Testis (tissue), 2 donors: ENCODE measurements at regions not wholly inside any gene's neighbourhood (a gene's known extent, or its start where the extent isn't known, plus 50 kb on each side); places are given as distances from the start of the nearest gene placed in this dataset.

Experiments
- DNase-seq: peaks from one replicate; pipeline ENCODE4 v3.0.0-alpha.2; 2019
- H3K27ac ChIP-seq, 2 donors: fragments of 200-600 bp; sonication (generic); one replicate each; pipeline ENCODE4 v1.5.1; 2019
- H3K27me3 ChIP-seq: fragments of 200-600 bp; sonication (generic); one replicate; pipeline ENCODE4 v1.5.1; 2019
- H3K36me3 ChIP-seq: fragments of 200-600 bp; sonication (generic); one replicate; pipeline ENCODE4 v1.5.1; 2017; ENCODE audit warnings: low read depth; ENCODE audit errors: missing control alignments
- H3K4me1 ChIP-seq: fragments of 200-600 bp; sonication (generic); one replicate; pipeline ENCODE4 v1.5.1; 2019
- H3K4me3 ChIP-seq, 2 donors: fragments of 200-600 bp; sonication (generic); one replicate each; pipeline ENCODE4 v1.5.1; 2017 to 2019
- H3K9me3 ChIP-seq: fragments of 200-600 bp; sonication (generic); one replicate; pipeline ENCODE4 v1.5.1; 2017
- POLR2A ChIP-seq: fragments of 450-650 bp; IDR thresholded peaks from one replicate; pipeline ENCODE4 v1.6.1; 2017; ENCODE audit warnings: antibody characterized with exemption, mild to moderate bottlenecking, moderate library complexity
- WGBS, 2 donors: methylation state at CpG; one replicate each; pipeline ENCODE4 v1.1.5; 2018; 5-methylcytosine and 5-hydroxymethylcytosine counted together
- intact Hi-C: fragments of 100-400 bp; cut with DNase I; formaldehyde crosslinking; loops from one replicate; pipeline ENCODE4 v1.15.1; 2023; ENCODE audit warnings: low total_unique reads
- TF ChIP-seq, protein P1 (sequence below), 3 experiments: fragments of 450-650 bp in 2 of 3; fragments of 200-600 bp in 1 of 3; sonication (generic) in 1 of 3; IDR thresholded peaks; one replicate each; pipeline ENCODE4 v1.5.1; 2016 to 2019; ENCODE audit warnings: antibody characterized with exemption in 3 of 3, mild to moderate bottlenecking in 2 of 3, moderate library complexity in 1 of 3

DNA sequence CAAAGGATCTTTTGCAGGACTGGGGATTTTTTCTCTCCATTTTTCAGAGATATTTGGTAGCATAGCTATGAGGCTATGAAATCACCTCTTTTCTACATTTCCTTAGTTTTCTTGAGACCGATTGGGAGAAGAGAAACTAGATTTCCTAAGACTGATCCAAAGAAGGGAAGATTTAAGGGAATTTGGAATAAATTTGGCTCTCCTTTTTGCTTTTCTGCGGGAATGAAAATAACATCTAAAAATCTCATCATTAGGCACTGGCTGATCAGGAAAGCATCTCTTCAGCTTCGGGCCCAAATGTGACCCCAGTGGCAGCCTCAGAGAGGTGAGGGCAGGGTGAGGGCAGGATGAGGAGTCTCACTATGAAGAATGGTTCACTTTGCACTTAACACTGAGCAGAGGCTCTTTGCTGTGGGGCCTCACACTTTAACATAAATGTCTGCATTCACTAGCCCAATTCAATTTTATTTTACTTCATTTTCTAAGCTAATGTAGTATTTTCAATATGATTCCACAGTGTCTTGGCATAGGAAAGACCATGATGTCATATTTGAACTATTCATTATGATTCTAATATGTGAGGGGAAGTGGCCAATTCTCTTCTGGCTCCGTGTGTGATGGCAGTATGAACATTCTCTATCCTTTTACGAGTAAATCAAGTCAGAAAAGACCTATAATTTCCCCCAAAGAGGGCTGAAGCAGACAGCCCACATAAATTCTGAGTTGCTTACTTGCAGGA is 193.2 kb downstream of the MEX3B start:
- DNase-seq = no peak
- intact Hi-C loops = no loop called here
- Histone ChIP-seq H3K4me3 (no peak overlapping the region), H3K27ac (no peak overlapping the region), H3K9me3 (no peaks in the 10 kb centered on the region), H3K4me1 (no peaks in the 10 kb centered on the region), H3K36me3 (no peaks in the 10 kb centered on the region), H3K27me3 (no peaks in the 10 kb centered on the region)
- WGBS, 2 donors = 70 to 73% methylated on average over 5 of the region's 5 CpGs
- TF ChIP-seq, protein P1, sequence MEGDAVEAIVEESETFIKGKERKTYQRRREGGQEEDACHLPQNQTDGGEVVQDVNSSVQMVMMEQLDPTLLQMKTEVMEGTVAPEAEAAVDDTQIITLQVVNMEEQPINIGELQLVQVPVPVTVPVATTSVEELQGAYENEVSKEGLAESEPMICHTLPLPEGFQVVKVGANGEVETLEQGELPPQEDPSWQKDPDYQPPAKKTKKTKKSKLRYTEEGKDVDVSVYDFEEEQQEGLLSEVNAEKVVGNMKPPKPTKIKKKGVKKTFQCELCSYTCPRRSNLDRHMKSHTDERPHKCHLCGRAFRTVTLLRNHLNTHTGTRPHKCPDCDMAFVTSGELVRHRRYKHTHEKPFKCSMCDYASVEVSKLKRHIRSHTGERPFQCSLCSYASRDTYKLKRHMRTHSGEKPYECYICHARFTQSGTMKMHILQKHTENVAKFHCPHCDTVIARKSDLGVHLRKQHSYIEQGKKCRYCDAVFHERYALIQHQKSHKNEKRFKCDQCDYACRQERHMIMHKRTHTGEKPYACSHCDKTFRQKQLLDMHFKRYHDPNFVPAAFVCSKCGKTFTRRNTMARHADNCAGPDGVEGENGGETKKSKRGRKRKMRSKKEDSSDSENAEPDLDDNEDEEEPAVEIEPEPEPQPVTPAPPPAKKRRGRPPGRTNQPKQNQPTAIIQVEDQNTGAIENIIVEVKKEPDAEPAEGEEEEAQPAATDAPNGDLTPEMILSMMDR (IDR thresholded peaks at IDR 0.05) = no peak
- TF ChIP-seq POLR2A = no peak

DNA sequence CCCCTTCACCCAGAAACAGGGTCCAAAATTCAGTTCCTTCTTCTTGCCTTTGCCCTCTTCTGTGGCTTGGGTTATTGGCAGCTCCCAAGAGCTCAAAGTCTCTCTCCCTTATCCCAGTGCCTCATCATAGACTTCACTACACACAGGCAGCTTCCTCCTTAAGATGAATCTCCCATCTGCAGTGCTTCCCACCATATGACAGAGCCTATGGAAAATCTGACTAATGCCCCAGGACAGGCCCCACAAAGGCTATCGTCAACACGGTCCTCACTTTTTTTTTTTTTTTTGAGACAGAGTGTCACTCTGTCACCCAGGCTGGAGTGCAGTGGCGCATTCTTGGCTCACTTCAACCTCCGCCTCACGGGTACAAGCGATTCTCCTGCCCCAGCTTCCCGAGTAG is 194.1 kb downstream of the MEX3B start:
- Histone ChIP-seq H3K4me3 (no peak overlapping the region), H3K27me3 (no peaks in the 10 kb centered on the region), H3K36me3 (no peaks in the 10 kb centered on the region), H3K4me1 (no peaks in the 10 kb centered on the region), H3K9me3 (no peaks in the 10 kb centered on the region), H3K27ac (no peak overlapping the region)
- TF ChIP-seq, protein P1 (IDR thresholded peaks at IDR 0.05) = no peak
- no peak for TF ChIP-seq POLR2A
- 84 to 88% methylated on average over 7 of the region's 7 CpGs for WGBS, 2 donors
- intact Hi-C loops = no loop called here
- DNase-seq = no peak

DNA sequence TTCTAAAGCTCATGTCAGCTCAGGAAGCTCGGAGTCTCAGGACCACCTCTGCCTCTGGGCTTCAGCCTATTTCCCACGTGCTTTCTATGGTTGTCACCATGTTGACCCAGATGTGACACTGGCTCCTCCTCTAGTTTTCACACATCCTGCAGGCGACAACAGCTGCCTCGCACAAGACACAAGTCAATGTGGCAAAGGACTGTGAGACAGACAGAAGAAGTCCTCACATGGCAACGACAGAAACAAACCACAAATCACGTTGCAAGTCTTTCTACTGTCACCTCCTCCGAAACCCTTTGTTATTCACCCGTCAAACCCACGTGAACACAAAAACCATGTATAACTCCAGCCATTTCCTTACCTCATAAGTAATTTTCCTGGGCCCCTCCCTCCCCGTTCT is 194.5 kb downstream of the MEX3B start:
- no peaks in the 10 kb centered on the region for H3K27me3 ChIP-seq
- WGBS, 2 donors = 85 to 88% methylated on average over 10 of the region's 10 CpGs
- intact Hi-C loops = no loop called here
- no peak for TF ChIP-seq POLR2A
- TF ChIP-seq, protein P1 (IDR thresholded peaks at IDR 0.05) = no peak
- no peaks in the 10 kb centered on the region for H3K4me1 ChIP-seq
- no peaks in the 10 kb centered on the region for H3K36me3 ChIP-seq
- no peak overlapping the region for H3K4me3 ChIP-seq
- DNase-seq = no peak
- H3K9me3 ChIP-seq = no peaks in the 10 kb centered on the region
- H3K27ac ChIP-seq = no peak overlapping the region

DNA sequence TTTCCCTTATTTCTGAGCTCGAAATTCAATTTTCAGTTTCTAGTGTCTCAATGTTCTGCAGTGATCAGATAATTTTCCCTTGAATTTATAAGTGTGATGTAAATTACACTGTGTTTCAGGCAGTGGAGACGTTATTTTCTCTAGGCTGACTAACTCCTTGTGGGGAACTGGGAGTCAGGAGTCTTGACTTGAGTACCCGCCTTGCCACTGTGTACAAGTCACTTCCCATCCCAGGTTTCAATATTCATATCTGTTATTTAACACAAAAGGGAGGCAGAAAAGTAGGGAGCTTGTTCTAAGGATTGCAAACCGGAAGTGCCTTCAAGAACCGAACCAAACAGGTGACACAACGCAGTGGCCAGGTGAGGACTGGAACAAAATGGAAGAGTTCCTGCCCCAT is 196.5 kb downstream of the MEX3B start:
- DNase-seq = no peak
- TF ChIP-seq, protein P1 (IDR thresholded peaks at IDR 0.05) = no peak
- no peak for TF ChIP-seq POLR2A
- no peaks in the 10 kb centered on the region for H3K36me3 ChIP-seq
- no peaks in the 10 kb centered on the region for H3K27me3 ChIP-seq
- H3K9me3 ChIP-seq = no peaks in the 10 kb centered on the region
- H3K4me3 ChIP-seq = no peak overlapping the region
- WGBS, 2 donors = 73 to 74% methylated on average over 6 of the region's 6 CpGs
- H3K4me1 ChIP-seq = no peaks in the 10 kb centered on the region
- intact Hi-C loops = no loop called here
- H3K27ac ChIP-seq = no peak overlapping the region

DNA sequence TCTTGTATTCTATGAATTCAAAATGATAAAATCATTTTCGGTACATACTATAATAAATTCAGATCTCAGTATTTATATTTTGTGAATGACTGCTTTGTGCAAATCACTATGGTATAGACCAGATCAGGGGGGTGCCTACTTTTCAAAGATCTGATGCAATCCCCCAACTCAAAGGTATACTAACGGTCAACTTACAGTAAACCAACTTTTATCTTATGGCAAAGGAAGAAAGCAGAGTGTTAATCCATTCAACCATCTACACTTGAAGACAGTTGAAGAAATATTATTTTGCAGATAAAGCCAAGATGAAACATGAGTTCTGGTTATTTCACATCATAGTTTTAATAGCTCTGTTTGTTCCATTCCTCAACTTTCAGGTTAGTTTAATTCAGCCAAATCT is 197.1 kb downstream of the MEX3B start:
- no peak for DNase-seq
- intact Hi-C loops = no loop called here
- 85% methylated on average over 2 of the region's 2 CpGs for WGBS, 2 donors

More for the DNA sequence above, 197.1 kb downstream of the MEX3B start:
- no peaks in the 10 kb centered on the region for H3K9me3 ChIP-seq
- no peak overlapping the region for H3K27ac ChIP-seq
- TF ChIP-seq, protein P1 (IDR thresholded peaks at IDR 0.05) = no peak
- no peak overlapping the region for H3K4me3 ChIP-seq
- H3K4me1 ChIP-seq = no peaks in the 10 kb centered on the region
- no peaks in the 10 kb centered on the region for H3K36me3 ChIP-seq
- H3K27me3 ChIP-seq = no peaks in the 10 kb centered on the region
